AG04449 (cell line): ENCODE measurements at regions not wholly inside any gene's neighbourhood (a gene's known extent, or its start where the extent isn't known, plus 50 kb on each side); places are given as distances from the start of the nearest gene placed in this dataset.
"Not testable (repeated sequence)": the region's sequence is repeated elsewhere in the genome, so short reads cannot be mapped to it uniquely, and the experiment has no call there.

Experiments used
- CTCF ChIA-PET: fragments of 350-600 bp; formaldehyde crosslinking; extraction: SDS; loops from one replicate; lab custom pipeline; 2021; ENCODE audit warnings: antibody characterized with exemption; lab: Yijun Ruan, JAX
- POLR2A ChIA-PET: fragments of 400-600, 350-600 bp; formaldehyde crosslinking; extraction: SDS; loops from one replicate; lab custom pipeline; 2020; ENCODE audit warnings: antibody characterized with exemption, inconsistent platforms; lab: Yijun Ruan, JAX
- DNase-seq: peaks from one replicate; pipeline ENCODE4 v3.0.0-alpha.2; 2010; ENCODE audit warnings: low read depth, low spot score
- H3K4me3 ChIP-seq: 2 replicates; pipeline ENCODE4 v1.5.1; 2011; ENCODE audit warnings: low read depth, mild to moderate bottlenecking, control low read depth, low read length
- TF ChIP-seq, protein P1 (sequence below): IDR thresholded peaks from one replicate; pipeline ENCODE4 v1.5.1; 2011; ENCODE audit warnings: mild to moderate bottlenecking, moderate library complexity, low read length, control low read depth, inconsistent platforms; ENCODE audit not compliant: insufficient read depth; ENCODE audit errors: missing control alignments

DNA sequence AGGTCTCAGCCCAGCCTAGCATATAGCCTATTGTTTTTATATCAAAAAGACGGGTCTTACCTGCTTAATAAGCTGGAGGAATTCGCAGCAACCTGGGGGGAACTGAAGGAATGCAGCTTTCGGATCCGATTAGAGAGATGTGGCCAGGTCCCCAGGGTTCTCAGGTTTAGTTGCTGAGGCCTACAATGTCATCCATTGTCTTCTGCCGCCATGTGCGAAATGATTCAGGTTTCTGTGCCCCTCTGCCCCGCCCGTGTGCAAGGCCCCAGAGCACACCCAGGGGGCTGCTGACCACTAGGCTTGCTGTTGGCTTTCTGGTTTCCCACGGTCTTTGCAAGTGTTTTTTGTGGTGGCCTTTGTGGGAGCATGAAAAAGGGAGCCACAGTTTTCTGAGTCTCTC is 154.5 kb upstream of the TBX3 start:
- no peak overlapping the region for H3K4me3 ChIP-seq
- CTCF ChIA-PET = interaction anchor here (0.7 to 1.1 kb wide), 2 partner anchors 9 to 170 kb away, joined by 3 to 4 read pairs; no protein-coding TSS in a partner anchor
- no peak for DNase-seq
- POLR2A ChIA-PET = no interaction called here
- TF ChIP-seq, protein P1, sequence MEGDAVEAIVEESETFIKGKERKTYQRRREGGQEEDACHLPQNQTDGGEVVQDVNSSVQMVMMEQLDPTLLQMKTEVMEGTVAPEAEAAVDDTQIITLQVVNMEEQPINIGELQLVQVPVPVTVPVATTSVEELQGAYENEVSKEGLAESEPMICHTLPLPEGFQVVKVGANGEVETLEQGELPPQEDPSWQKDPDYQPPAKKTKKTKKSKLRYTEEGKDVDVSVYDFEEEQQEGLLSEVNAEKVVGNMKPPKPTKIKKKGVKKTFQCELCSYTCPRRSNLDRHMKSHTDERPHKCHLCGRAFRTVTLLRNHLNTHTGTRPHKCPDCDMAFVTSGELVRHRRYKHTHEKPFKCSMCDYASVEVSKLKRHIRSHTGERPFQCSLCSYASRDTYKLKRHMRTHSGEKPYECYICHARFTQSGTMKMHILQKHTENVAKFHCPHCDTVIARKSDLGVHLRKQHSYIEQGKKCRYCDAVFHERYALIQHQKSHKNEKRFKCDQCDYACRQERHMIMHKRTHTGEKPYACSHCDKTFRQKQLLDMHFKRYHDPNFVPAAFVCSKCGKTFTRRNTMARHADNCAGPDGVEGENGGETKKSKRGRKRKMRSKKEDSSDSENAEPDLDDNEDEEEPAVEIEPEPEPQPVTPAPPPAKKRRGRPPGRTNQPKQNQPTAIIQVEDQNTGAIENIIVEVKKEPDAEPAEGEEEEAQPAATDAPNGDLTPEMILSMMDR = no peak

DNA sequence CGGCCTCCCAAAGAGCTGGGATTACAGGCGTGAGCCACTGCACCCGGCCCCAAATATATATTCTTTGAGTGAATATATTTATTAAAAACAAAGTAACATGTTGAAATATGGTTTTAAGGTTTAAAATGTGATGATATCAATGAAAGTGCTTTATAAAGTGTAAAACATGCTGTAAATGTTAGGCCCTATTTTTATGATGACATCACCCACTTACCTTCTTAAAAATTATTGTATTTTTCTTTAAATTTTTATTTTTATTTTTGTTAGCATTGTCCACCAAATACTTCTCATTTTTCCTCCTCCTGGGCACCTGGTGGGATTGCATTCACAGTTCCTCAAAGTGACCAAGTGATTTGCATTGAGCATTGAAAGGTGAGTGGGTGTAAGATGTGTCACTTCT is 152.6 kb upstream of the TBX3 start:
- ChIA-PET POLR2A (no interaction called here), CTCF (interaction anchor here (1.0 kb wide), 1 partner anchor 12 kb away, joined by 3 read pairs; no protein-coding TSS in a partner anchor)

GRCh38 chr12:114835031-114835430 is 151.1 kb upstream of the TBX3 start:
- no peak overlapping the region for H3K4me3 ChIP-seq
- DNase-seq = peak; percentile 41
- TF ChIP-seq, protein P1 = no peak
- ChIA-PET POLR2A (no interaction called here), CTCF (interaction anchor here (0.7 kb wide), 1 partner anchor 12 kb away, joined by 4 read pairs; no protein-coding TSS in a partner anchor)

More for the DNA sequence above, 152.6 kb upstream of the TBX3 start:
- TF ChIP-seq, protein P1 = no peak
- no peak for DNase-seq
- H3K4me3 ChIP-seq = no peak overlapping the region

DNA sequence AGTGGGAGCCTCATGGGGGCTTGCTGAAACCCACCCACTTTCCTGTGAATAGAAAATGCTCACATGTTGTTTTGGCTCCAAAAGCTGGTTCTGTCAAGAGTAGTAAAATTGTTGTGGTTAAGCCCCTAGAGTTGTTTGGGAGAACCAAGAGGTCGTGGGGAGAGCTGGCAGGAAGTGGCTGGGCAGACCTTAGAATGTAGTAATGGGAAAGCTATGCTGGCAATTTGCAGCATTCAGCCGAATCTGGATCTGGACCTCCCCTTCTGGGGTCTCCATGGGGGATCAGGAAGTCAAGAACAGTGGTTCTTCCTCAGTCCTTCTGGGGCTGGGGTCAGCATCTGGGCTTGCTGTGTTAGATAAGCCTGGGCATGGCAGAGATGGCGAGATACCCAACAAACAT is 150.6 kb upstream of the TBX3 start:
- no peak overlapping the region for H3K4me3 ChIP-seq
- no peak for DNase-seq
- TF ChIP-seq, protein P1 = no peak
- ChIA-PET POLR2A (no interaction called here), CTCF (interaction anchor here (0.7 kb wide), 1 partner anchor 12 kb away, joined by 4 read pairs; no protein-coding TSS in a partner anchor)

DNA sequence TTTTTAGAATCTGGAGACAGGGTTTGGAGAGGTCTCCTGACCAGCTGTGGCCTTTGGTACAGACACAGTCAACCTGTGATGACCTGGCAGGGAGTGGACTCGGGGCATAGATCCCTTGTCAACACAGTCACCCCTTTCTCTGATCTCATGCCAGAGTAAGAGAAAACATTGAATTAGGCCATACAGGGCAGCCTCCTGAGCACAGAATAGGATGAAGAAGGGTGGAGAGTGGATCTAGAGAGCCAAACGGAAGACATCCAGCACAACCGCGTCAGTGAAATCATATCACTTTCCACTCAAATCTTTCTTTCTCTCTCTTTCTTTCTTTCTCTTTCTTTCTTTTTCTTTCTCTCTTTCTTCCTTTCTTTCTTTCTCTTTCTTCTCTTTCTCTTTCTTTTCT is 145.9 kb upstream of the TBX3 start:
- ChIA-PET CTCF (no interaction called here), POLR2A (no interaction called here)
- DNase-seq = no peak
- TF ChIP-seq, protein P1 = no peak
- no peak overlapping the region for H3K4me3 ChIP-seq

DNA sequence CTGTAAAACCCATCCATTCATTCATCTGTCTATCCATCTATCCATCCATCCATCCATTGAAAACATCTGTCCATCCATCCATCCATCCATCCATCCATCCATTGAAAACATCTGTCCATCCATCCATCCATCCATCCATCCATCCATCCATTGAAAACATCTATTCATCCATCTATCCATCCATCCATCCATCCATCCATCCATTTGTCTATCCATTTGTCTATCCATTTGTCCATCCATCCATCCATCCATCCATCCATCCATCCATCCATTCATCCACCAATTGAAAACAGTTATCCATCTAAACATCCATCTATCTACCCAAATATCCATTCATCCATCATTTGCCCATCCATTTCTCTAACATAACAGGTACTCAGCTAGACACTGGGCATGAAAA is 145.3 kb upstream of the TBX3 start:
- POLR2A ChIA-PET, H3K4me3 ChIP-seq, CTCF ChIA-PET, DNase-seq: not testable (repeated sequence)

GRCh38 chr12:114827461-114827860 is 143.5 kb upstream of the TBX3 start:
- no peak overlapping the region for H3K4me3 ChIP-seq
- POLR2A ChIA-PET = no interaction called here
- no peak for DNase-seq
- CTCF ChIA-PET = no interaction called here
- TF ChIP-seq, protein P1 = no peak
